ENCODE measurements at regions not wholly inside any gene's neighbourhood (a gene's known extent, or its start where the extent isn't known, plus 50 kb on each side); places are given as distances from the start of the nearest gene placed in this dataset.

GRCh38 chr3:112740835-112741234 lies 99.9 kb upstream of the CCDC80 start:
- H3K36me3 ChIP-seq (replicated peaks; ENCODE audit: insufficient read depth, low read length), result no peaks in the 10 kb centered on the region
- H4K20me1 ChIP-seq (ENCODE audit: insufficient read depth, low read length), result no peaks in the 10 kb centered on the region
- no peaks in the 10 kb centered on the region for H3K27me3 ChIP-seq (replicated peaks; ENCODE audit: insufficient read depth, low read length)
- no peaks in the 10 kb centered on the region for H3K79me2 ChIP-seq (ENCODE audit: low read length)
- H3K27ac ChIP-seq (ENCODE audit: low read length), result no peak overlapping the region
- H3K9ac ChIP-seq (ENCODE audit: low read length), result no peak overlapping the region
- no peaks in the 10 kb centered on the region for H3F3A ChIP-seq (ENCODE audit: insufficient read depth, low read length)
- H3K4me1 ChIP-seq (ENCODE audit: low read length), result peaks cover 20% of the 10 kb centered on the region
- no peak for DNase-seq
- H3K9me3 ChIP-seq (replicated peaks; ENCODE audit: insufficient read depth, low read length), result no peaks in the 10 kb centered on the region
- TF ChIP-seq, protein P1, sequence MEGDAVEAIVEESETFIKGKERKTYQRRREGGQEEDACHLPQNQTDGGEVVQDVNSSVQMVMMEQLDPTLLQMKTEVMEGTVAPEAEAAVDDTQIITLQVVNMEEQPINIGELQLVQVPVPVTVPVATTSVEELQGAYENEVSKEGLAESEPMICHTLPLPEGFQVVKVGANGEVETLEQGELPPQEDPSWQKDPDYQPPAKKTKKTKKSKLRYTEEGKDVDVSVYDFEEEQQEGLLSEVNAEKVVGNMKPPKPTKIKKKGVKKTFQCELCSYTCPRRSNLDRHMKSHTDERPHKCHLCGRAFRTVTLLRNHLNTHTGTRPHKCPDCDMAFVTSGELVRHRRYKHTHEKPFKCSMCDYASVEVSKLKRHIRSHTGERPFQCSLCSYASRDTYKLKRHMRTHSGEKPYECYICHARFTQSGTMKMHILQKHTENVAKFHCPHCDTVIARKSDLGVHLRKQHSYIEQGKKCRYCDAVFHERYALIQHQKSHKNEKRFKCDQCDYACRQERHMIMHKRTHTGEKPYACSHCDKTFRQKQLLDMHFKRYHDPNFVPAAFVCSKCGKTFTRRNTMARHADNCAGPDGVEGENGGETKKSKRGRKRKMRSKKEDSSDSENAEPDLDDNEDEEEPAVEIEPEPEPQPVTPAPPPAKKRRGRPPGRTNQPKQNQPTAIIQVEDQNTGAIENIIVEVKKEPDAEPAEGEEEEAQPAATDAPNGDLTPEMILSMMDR (IDR thresholded peaks at IDR 0.05; ENCODE audit: low read length), result no peak
- no peak for TF ChIP-seq EZH2phosphoT487 (IDR thresholded peaks at IDR 0.05; ENCODE audit: low read length)
- no peak overlapping the region for H3K4me3 ChIP-seq (ENCODE audit: low read length)
- H3K4me2 ChIP-seq (ENCODE audit: low read depth, low read length), result no peak overlapping the region
- no peak overlapping the region for H2AFZ ChIP-seq (ENCODE audit: low read length)
- no peaks in the 10 kb centered on the region for H3K9me2 ChIP-seq (replicated peaks; ENCODE audit: insufficient read depth, low read length)

- H3K27ac ChIP-seq (ENCODE audit: low read length), result no peak overlapping the region
- no peak for TF ChIP-seq EZH2 (optimal IDR thresholded peaks at IDR 0.05; ENCODE audit: low read depth, low read length)
- TF ChIP-seq EZH2phosphoT487 (IDR thresholded peaks at IDR 0.05; ENCODE audit: low read length), result no peak
- TF ChIP-seq, protein P1 (IDR thresholded peaks at IDR 0.05; ENCODE audit: low read length), result no peak
- no peaks in the 10 kb centered on the region for H3K9me3 ChIP-seq (replicated peaks; ENCODE audit: insufficient read depth, low read length)
- no peaks in the 10 kb centered on the region for H4K20me1 ChIP-seq (ENCODE audit: insufficient read depth, low read length)
- peaks cover 13% of the 10 kb centered on the region for H3K4me1 ChIP-seq (ENCODE audit: low read length)
- H3K9me2 ChIP-seq (replicated peaks; ENCODE audit: insufficient read depth, low read length), result no peaks in the 10 kb centered on the region
- H3K4me3 ChIP-seq (ENCODE audit: low read length), result no peak overlapping the region
- no peaks in the 10 kb centered on the region for H3F3A ChIP-seq (ENCODE audit: insufficient read depth, low read length)
- no peaks in the 10 kb centered on the region for H3K36me3 ChIP-seq (replicated peaks; ENCODE audit: insufficient read depth, low read length)
- no peak for DNase-seq
- no peak overlapping the region for H2AFZ ChIP-seq (ENCODE audit: low read length)
- H3K79me2 ChIP-seq (ENCODE audit: low read length), result no peaks in the 10 kb centered on the region
- H3K9ac ChIP-seq (ENCODE audit: low read length), result no peak overlapping the region
- no peaks in the 10 kb centered on the region for H3K27me3 ChIP-seq (replicated peaks; ENCODE audit: insufficient read depth, low read length)
- no peak overlapping the region for H3K4me2 ChIP-seq (ENCODE audit: low read depth, low read length)
Measured at GRCh38 chr3:112739252-112739965, 98.5 kb upstream of the CCDC80 start.

- H3K79me2 ChIP-seq (ENCODE audit: low read length), result no peaks in the 10 kb centered on the region
- no peak overlapping the region for H3K4me3 ChIP-seq (ENCODE audit: low read length)
- H3K4me1 ChIP-seq (ENCODE audit: low read length), result peaks cover 7% of the 10 kb centered on the region
- H3K36me3 ChIP-seq (replicated peaks; ENCODE audit: insufficient read depth, low read length), result no peaks in the 10 kb centered on the region
- no peak overlapping the region for H3K4me2 ChIP-seq (ENCODE audit: low read depth, low read length)
- no peak overlapping the region for H3K27ac ChIP-seq (ENCODE audit: low read length)
- H4K20me1 ChIP-seq (ENCODE audit: insufficient read depth, low read length), result no peaks in the 10 kb centered on the region
- H3F3A ChIP-seq (ENCODE audit: insufficient read depth, low read length), result no peaks in the 10 kb centered on the region
- no peaks in the 10 kb centered on the region for H3K9me3 ChIP-seq (replicated peaks; ENCODE audit: insufficient read depth, low read length)
- H3K9ac ChIP-seq (ENCODE audit: low read length), result no peak overlapping the region
- H3K27me3 ChIP-seq (replicated peaks; ENCODE audit: insufficient read depth, low read length), result no peaks in the 10 kb centered on the region
- TF ChIP-seq, protein P1 (IDR thresholded peaks at IDR 0.05; ENCODE audit: low read length), result no peak
- no peak for TF ChIP-seq EZH2 (optimal IDR thresholded peaks at IDR 0.05; ENCODE audit: low read depth, low read length)
- TF ChIP-seq EZH2phosphoT487 (IDR thresholded peaks at IDR 0.05; ENCODE audit: low read length), result no peak
- no peak overlapping the region for H2AFZ ChIP-seq (ENCODE audit: low read length)
- DNase-seq, result no peak
- H3K9me2 ChIP-seq (replicated peaks; ENCODE audit: insufficient read depth, low read length), result no peaks in the 10 kb centered on the region
Measured at GRCh38 chr3:112738366-112738765, 97.4 kb upstream of the CCDC80 start.

Data from MM.1S (cell line).